ENCODE measurements at regions not wholly inside any gene's neighbourhood (a gene's known extent, or its start where the extent isn't known, plus 50 kb on each side); places are given as distances from the start of the nearest gene placed in this dataset.

Small RNAs in the stretch of these regions (small RNA-seq; reads per million reads assigned to genes)
- gene RN7SL221P = 0 to 1.1 (median 0) reads per million in 7 experiments

All from SK-N-SH (cell line).